HL-60/S4 (cell line): ENCODE measurements at regions not wholly inside any gene's neighbourhood (a gene's known extent, or its start where the extent isn't known, plus 50 kb on each side); places are given as distances from the start of the nearest gene placed in this dataset.

Experiments
- in situ Hi-C: fragments of 300-500 bp; cut with MboI; formaldehyde crosslinking; loops from 2 replicates; pipeline ENCODE4 v1.14.3; 2022; ENCODE audit warnings: low sequenced_read_pairs

DNA sequence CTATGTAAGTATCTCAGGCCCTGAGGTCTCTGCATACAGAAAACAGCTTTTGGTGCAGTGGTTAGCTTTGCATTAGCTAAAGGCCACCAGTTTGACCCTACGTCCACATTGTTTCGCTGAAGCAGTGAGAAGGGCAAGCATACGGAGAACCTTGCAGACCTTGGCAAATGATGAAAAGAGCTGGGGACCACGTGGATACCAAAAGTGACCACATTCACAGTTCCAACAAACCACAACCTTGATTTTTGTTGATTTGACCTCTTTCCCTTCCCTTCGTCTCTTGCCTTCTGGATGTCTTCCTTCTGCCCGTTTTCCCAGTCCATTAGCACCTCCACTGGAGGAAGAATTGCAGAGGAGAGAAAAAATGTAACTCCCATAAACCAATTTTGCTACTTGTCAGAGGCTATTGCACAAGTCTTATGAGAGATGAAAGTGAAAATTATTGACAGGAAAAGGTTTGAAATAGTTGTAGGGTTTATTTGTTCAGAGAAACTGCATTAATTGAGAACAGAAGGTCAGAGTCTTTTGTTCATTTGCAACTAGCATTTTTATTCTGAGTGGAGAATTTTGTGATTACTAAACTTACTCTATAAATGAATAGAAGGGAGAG, 293.9 kb upstream of the HTR2A start:
- in situ Hi-C loops: no loop called here

DNA sequence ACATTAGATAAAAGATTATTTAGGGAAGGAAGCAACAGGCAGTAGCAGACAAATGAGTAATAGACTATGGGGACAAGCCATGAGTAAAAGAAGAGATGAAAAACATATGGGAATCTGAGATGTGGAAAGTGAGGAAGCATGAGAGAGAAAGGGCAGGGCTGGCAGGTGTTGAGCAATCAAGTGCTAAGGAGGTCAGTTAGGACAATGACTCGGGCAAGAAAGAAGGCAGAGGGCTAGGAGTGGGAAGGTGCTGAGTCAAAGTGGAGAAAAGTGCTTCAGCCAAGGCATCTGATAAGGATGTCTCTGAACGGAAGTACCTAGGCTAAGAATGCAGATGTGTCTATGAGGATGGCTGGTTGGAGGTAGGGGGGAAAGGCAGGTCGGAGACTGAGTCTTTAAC, 291.9 kb upstream of the HTR2A start:
- in situ Hi-C loops: no loop called here

DNA sequence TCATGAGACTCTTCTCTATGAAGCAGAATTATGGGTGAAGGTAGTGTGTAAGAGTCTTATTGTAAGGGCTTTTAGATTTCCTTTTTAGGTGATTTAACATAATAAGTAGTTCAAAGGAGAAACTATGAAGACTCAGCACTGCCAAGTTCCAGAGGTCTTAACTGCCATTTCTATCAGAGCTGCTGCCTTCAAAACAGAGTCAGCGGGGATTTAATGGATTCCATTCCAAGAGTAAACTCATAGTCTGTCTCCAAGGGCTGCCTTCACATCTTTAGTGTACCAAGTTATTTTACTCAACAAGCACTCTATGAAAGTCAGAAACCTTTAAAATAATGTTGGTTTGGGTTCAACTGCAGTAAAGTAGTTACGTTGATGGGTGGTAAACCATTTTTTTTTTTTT, 289.6 kb upstream of the HTR2A start:
- in situ Hi-C loops: no loop called here

GRCh38 chr13:47184321-47184720, 287.5 kb upstream of the HTR2A start:
- in situ Hi-C loops: no loop called here

DNA sequence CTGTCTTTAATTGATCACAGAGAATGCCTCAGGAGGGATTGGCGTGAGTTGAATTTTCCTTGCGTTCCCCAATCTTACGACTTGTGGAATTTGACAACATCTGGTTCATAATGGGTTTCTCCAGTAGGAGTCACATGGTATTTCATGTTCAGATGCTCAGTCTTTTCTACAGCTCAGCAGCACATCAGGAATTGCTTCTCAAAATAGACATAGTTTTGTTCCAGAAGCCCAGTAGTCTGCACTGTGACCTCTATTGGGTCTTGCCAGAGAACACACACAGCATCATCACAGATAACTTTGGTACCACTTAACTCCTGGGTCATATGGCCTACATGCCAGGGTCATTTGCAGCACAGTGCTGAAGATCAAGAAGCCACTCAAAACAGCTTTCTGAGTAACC, 282.5 kb upstream of the HTR2A start:
- in situ Hi-C loops: no loop called here

DNA sequence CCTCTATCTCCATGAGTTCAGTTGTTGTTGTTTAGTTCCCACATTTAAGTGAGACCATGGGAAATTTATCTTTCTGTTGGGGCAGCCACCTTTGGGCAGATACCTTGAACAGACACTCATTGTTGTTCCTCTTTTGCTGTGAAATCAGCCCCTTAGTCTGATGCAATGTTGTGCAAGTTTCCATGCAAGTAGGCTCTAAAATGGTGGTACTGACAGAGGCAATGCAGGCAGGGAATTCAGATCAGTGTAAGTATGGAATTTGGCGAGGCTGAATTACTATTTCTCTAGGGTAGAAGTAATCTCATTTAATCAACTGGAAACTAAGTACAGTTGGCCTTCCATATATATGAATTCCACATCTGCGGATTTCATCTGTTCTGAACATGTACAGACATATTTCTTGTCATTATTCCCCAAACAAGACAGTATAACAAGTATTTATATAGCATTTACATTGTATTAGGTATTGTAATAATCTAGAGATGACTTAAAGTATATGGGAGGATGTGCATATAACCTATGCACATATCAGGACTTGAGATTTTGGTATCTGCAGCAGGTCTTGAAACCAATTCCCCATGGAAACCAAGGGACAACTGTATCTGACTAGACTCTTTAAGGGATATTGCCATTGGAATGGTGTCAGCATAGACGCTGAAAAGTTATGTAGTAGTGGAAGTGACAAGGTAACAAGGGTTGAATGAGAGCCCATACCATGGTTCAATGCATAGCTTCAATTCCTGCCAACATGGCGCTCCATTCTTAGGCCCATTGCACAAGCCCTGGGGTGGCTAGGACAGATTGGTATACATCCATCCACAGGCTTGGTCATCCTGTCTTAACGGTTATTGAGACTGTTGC, 281.5 kb upstream of the HTR2A start:
- in situ Hi-C loops: no loop called here

DNA sequence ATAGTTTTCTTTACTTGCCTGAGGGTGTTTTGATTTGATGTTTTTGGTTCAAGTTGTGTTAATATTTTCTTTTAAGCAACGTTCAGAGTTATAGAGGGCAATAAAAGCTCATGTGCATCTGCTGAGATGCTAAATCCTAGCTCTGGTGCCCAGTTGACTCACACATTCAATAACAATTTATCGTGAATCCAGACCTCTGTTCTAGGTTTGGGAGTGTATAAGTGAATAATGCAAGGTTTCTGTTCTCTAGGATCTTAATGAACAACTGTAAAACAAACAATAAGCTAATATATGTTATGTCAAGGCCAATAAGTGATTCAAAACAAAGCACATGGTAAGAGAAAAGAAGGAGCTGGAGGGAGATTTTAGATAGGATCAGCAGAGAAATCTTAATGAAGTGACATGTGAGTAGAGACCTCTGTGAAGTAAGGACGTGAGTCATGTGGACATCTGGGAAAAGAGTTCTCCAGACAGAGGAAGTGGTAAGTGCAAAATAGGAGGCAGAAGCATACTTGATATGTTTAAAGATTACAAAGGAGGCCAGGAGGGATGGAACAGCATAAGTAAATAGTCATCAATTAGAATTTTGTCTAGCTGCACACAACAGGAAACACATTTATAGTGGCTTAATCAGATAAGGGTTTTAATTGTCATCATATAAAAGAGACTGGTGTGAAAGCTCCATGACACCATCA, 278.5 kb upstream of the HTR2A start:
- in situ Hi-C loops: no loop called here

- in situ Hi-C loops: no loop called here
Observed at GRCh38 chr13:47170971-47171370, 274.1 kb upstream of the HTR2A start.

- in situ Hi-C loops: no loop called here
Observed at GRCh38 chr13:47168618-47169017, 271.8 kb upstream of the HTR2A start.

DNA sequence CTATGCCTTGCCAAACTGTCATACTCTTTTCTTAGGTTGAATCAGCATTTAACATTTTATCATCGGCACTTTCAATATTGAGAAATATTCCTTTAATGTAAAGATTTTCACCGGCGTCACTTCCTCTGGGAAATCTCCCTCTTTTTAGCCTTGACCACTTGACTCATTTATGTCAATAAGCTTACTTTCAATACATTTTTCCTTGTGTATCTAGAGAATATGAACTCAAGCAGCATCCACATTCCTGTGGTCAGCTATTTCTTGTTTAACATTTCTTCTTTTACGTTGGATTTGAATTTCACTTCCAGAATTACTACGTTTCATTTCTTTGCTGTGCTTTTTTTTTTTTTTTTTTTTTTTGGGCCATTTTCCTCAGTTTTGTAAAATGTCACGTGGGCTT, 271.2 kb upstream of the HTR2A start:
- in situ Hi-C loops: no loop called here

DNA sequence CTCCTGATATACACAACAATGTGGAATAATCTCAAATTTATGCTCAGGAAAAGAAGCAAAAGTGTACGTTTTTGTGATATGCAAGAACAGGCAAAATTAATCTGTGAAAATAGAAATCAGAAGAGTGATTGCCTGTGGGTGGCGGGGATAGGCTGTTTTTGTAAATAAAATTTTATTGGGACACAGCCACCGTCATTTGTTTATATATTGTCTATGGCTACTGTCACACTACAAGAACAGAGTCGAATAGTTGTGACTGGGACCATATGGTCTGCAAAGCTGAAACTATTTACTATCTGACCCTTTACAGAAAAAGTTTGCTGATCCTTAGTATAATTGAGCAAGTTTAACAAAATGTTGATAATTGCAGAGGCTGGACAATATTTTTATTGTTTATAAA, 269.5 kb upstream of the HTR2A start:
- in situ Hi-C loops: no loop called here

- in situ Hi-C loops: no loop called here
Observed at GRCh38 chr13:47159853-47160550, 263.1 kb upstream of the HTR2A start.

DNA sequence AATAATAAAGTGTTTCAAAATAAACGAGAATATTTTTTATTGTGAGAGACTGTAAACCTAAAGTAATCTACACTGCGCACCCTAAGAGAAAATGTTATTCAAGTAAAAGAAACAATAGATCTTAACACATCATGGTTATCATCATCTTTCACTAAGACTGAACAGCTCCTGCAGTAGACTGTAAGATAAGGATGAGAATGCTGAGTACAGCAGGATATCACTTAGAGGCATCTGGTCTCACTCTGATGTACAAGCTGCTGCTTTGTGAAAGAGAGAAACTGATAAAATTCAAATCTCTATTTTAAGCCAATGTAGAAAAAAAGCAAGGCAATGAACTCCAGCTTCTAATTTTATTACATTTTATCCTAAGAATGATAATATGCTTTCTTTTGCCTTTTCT, 261.7 kb upstream of the HTR2A start:
- in situ Hi-C loops: no loop called here

DNA sequence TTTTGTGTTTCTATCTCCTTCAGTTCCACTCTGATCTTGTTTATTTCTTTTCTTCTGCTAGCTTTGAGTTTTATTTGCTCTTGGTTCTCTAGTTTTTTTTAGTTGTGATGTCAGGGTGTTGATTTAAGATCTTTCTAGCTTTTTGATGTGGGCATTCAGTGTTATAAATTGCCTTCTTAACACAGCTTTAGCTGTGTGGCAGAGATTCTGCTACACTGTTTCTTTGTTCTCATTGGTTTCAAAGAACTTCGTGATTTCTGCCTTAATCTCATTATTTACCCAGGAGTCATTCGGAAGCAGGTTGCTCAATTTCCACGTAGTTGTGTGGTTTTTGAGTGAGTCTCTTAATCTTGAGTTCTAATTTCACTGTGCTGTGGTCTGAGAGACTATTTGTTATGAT, 251.7 kb upstream of the HTR2A start:
- in situ Hi-C loops: no loop called here

GRCh38 chr13:47147812-47148119, 250.9 kb upstream of the HTR2A start:
- in situ Hi-C loops: no loop called here

DNA sequence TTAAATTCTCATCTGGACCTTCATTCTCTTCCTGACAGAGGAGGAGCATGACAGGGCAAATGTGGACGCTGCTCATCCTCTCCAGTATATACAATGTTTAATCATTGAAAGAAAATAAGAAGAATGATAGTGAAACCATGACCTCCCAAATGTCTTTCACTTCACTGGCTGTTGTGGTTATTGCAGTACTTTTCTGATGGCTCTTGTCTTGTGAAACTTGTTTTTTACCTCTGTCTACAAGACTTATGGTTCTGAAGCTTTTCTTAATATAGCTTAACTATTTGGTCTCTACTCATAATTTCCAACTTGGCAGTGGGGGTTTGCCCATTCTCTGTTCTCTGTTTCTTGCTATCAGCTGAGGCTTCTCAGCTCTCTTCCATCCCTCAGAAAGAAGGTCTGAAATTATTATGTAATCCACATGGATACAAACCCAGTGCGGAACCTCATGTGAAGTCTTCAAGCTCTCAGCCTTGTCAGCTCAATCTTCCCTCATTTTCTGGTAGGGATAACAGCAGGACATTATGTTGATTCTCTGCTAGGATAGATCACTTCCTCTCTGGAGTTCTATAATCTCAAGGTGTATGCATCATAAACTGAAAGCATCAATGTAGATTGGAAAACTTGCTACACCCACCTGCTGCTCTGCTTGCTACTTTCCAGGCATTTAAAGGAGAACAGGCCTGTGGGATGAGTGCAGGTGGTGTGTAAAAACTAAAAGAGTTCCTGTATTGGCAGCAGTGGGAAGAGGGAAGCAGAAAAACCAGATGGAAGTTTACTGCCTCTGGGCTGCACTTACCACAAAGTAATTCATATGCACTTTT, 250.3 kb upstream of the HTR2A start:
- in situ Hi-C loops: no loop called here

GRCh38 chr13:47146136-47146535, 249.3 kb upstream of the HTR2A start:
- in situ Hi-C loops: no loop called here

DNA sequence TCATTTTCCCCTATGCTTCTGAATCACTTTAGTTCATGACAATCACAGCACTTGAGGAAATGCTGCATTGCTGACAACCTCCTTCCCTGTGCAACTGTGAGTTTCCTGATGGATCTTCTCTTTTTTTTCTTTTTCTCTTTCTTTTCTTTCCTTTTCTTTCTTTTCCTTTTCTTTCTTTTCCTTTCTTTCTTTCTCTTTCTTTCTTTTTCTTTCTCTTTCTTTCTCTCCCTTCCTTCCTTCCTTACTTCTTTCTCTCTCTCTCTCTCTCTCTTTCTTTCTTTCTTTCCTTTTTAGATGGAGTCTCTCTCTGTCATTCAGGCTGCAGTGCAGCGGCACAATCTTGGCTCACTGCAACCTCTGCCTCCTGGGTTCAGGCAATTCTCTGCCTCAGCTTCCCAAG, 247.9 kb upstream of the HTR2A start:
- in situ Hi-C loops: no loop called here

GRCh38 chr13:47142105-47142504, 245.3 kb upstream of the HTR2A start:
- in situ Hi-C loops: no loop called here

DNA sequence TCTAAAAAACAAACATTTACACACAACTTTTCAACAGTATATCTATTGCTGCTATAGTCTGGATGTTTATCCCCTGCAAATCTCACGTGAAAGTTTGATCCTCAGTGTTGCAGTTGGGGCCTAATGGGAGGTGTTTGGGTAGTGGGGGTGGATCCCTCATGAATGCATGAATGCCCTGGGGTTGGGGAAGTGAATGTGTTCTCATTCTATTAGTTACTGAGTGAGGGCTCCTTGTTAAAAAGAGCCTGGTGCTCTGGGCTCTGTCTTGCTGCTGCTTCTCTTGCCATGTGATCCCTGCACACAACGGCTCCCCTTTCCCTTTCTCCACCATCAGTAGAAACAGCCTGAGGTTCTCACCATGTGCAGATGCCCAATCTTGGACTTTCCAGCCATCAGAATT, 242.7 kb upstream of the HTR2A start:
- in situ Hi-C loops: no loop called here

DNA sequence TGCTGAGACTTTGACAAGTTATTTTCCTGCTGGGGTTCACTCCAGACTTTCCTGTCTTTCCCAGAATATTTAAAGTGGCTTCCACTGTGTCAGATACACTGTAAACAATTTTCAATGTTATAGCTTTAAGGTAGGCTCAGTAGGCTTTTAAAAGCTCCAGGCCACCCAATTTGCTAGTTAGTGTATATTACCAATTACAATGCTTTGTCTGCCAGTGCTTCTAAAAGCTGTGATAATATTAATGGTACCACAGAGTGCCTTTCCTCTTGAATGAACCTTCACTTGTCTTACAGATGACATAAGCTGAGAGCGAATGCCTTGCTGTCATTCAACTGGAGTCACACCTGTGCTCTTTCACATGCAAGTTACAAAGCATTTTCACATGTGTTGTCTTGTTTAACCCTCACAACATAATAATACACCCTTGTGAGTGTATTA, 239.7 kb upstream of the HTR2A start:
- in situ Hi-C loops: no loop called here
